ENCODE measurements at regions not wholly inside any gene's neighbourhood (a gene's known extent, or its start where the extent isn't known, plus 50 kb on each side); places are given as distances from the start of the nearest gene placed in this dataset.

DNA sequence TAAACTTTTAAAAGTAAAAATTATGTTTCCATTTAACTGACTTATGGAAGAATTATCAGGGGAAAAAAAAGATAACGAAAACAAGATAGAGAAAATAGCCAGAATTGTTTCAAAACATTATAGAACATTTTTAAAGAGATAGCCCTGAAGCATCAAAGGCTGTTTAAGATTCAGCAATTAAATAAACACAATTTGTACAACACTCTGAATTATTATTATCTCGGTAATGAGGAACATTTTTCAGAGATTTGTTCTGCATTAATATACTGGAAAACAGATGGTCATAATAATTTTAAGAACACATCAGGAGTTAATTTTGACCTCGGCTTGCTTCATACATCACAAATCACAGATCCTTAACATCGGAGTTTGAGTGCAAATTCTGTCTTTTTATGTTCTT lies 643.8 kb downstream of the SORCS1 start:
- intact Hi-C loops (cut with micrococcal nuclease): no loop called here

DNA sequence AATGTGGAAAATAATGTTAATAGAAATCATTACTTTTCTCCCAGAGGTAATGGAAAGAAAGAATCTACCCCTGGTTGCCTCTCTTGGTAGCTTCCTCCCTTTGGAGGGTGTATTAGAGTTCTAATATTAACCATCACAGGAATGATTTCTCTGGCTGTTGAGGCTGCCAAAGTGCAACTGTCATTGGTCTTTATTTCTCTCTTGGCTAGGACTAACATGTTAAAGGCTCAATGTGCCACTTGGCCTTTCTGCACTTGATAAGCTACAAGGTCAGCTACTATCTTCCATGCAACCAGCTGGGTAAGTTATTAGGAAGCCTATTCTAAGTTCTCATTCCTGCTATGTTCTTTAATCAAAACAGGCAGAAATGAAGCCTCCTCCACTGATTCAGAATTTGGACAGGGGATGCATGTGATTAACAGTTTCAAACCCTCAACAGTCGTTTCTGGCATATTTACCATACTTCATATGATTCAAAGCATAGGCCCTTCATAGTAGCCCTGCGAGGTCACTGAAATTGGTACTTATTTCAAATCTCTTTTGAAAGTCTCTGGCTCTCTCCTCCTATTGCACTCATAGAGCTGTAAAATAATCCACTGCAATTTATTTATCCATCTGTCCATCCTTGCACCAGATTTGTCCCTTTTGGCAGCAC lies 645.0 kb downstream of the SORCS1 start:
- intact Hi-C loops (cut with micrococcal nuclease): no loop called here

DNA sequence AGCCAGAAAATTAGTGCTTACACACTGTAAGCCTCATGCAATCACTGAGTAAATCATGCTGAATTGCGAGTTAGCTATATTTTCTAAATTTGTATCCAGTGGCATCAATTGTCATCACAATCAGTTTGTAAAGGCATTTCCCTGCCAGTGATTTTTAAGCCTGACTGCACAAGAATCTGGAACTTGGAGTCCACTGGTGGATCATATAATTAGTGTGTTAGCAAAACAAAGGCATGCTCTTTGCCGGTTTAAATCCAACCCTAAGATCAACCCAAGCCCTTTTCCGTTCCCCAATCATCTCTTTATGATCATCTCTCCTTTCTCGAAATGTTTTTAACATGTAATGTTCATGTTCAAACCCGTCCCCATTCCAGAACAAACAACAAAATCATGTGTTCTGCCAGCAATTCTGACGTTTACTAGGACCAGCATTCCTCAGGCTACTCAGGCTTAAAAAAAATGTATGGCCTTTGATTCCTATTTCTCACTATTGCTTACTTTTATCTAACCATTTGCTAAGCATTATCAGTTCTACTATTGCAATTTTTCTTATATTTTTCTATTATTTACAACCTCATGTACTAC lies 649.2 kb downstream of the SORCS1 start:
- intact Hi-C loops (cut with micrococcal nuclease): no loop called here

DNA sequence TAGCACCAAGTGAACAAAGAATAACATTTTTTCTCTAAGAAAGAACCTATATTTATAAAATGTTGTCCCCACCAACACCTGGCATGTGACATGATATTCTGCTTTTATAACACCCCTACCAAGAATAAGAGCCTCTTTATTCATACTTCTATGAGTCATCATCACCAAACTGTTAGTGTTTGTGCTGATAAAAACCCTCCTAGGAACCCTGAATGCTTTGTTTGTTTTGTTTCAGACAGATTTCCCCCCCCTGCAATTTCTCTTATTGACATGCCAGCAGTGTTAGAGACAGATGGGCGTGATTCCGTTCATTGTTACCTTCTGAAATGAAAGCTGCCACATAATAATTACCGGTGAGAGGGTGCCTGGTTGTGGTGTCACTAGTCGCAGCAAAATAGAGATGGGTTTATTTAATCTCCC lies 651.1 kb downstream of the SORCS1 start:
- intact Hi-C loops (cut with micrococcal nuclease): no loop called here

DNA sequence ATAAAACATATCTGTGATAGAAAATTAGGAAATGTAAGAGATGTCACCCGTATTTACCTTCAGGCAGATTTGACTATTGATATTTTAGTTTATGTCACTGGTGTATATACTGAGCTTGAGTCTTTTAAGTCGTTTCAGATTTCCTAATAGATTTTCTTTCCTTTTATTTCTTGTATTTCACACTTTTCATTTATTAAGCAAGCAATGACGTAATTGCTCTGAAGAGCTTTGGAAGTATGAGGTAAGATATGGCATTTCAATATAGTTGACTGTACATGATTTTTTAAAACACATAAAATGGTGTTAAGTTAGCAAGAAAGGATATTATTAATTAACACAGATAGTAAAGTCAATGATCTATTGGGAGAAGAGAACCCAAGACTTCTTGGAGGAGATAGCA lies 652.6 kb downstream of the SORCS1 start:
- intact Hi-C loops (cut with micrococcal nuclease): no loop called here

DNA sequence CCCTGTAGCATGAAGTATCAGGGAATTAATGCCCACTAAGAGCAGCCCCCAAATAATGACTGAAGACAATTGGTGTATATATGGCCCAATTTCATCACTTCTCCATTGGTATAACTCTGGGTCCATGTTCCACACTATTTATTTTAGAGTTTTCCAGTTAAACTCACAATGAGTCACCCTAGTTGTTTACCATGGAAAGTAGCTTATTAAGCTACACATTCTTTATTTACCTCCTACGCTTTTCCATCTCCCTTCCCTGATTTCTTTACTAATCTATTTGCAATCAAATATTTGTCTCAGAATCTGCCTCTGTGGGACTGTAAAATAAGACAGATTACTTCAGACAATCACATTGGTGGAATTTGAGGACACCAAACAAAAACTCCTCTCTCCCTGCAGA lies 655.6 kb downstream of the SORCS1 start:
- intact Hi-C loops (cut with micrococcal nuclease): no loop called here

DNA sequence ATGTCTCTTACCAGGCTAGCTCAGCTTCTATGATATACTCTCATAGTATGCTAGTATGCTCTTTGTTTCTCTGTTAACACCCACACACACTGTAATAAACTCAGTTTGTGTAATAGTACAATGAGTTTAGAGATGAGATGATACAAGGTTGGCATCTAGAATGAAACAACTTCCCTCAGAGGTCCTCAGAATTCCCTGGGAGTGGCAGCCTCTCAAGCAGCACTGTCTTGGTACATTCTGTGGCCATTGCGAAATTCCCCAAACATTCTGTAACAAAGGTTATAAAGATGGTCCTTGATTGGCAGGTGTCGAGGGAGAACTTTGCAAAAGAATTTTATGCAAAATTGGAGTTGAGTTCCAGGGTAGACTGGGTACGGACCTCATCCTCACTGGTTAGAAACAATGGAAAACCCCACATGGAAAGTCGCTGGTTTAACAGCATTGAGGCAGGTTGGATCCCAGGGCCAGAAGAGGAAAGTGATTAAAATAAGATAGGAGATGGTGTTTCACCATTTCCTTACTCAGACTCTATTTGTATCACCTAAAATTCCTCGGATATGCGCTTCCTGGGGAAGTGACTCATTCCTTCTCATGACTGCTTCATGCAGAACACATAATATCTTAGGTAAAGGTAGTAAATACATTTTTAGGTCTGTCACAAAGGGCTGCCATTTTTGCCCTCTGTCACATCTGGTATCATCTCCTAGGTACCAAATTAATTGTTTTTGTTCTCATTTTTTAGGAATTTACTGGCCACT lies 657.8 kb downstream of the SORCS1 start:
- intact Hi-C loops (cut with micrococcal nuclease): no loop called here

DNA sequence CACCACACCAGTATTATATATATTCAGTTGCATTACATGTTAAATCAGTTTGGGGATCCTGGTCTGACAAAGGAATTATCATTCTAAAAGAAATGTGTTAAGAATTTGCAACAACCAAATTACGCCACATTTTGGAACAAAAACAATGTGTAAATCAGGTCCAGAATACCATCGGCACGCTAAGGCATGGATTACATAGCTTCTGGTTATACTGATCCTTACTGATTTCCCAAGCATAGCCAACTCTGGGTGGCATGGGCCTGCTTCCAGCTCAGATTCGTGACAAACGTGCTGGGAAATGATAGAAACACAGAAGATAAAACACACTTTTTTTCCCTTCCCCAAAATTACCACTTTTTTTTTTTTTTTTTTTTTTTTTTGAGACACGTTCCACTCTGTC lies 660.0 kb downstream of the SORCS1 start:
- intact Hi-C loops (cut with micrococcal nuclease): no loop called here

DNA sequence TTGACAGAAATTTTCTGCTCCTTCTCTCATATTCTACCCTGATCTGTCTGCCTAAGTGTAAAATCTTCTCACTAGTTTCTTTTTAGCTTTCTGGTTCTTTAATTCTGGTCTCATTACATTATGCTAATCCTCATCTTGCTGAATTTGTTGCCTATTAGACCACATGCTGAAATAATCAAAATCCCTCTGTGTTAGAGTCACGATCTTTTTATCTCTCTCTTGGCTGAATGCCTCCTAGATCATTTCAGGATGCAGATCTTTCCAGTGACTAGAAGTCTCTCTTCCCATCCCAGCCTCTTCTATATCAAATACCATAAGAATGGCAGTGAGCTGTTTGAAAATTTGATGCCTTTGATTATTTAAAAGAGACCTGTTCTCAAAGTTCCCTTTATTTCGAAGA lies 661.9 kb downstream of the SORCS1 start:
- intact Hi-C loops (cut with micrococcal nuclease): no loop called here

DNA sequence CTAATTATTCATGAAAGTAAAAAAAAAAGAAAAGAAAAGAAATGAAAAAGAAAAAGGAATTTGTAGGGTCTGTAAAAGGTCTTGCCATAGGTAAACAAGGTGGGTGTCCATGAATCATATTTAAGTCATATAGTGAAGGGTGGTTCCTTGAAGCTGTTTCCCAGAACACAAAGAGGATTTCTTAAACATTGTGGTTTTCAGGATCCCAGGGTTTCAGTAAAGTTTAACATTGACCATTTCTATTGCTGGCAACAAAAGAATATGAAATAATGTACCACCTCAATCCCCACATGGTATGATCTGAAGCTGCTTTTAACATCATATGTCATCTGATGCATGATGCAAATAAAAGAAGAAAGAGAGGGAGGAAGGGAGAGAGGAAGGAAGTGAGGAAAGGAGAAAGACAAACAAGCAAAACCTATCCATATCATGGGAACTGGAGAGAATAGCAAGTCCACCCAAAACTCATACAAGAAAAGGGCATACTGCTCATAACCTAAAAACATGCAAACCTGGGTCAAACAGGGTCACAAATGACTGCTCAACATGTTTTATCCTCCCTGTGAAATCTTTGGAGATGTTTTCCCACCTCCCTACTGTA lies 663.5 kb downstream of the SORCS1 start:
- intact Hi-C loops (cut with micrococcal nuclease): no loop called here

DNA sequence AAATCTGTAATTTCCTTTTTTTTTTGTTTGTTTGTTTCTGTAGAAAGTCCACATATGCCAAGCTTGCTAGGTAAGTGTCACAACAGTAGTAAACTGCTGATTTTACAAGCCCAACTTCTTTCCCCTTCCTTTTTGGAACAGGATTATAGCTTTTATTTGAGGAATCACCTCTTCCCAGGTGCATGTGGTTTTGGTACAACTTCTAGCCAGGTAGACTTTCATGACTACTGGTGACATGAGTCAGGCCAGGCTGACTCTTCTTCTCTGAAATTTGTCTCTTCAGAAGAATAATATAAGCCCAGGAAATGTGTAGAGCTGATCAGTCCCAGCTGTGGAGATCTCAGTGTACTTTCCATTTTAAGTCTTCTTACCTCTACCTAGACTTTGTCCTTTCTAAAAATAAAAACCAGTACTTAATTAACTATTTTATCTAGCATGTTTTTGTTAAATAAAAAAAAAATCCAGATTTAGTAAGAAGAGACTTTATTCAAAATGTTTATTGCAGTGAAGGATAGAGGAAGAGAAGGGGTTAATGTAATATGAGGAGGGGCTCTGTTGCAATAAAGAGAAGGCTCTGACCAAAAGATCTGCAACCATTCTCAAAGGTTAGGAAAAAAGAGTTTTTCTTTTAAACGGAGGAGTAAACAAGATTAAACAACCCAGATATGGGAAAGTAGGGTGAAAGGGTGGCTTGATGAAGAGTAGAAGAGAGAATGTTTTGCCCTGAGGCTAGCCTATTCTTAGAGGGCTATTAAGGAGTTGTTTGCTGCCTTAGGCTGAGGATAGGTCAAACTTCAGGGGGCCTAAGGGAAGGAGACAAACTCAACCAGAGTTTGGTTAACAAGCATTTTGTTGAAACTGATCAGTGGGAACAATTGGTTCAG lies 664.2 kb downstream of the SORCS1 start:
- intact Hi-C loops (cut with micrococcal nuclease): no loop called here

DNA sequence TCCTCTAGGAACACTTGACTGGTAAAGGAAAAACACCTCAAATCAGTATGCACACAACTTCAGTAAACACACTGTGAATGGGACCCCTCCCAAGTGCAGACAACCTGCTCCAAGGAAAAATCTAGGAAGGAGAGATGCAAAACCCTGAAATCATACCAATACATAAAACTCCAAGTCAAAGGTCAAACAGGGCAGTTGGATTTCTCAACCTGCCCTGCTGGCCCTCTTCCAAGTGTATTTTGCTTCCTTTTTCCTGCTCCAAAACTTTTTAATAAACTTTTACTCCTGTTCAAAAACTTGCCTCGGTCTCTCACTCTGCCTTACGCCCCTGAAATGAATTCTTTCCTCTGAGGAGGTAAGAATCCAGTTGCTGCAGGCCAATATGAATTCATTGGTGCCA lies 665.1 kb downstream of the SORCS1 start:
- intact Hi-C loops (cut with micrococcal nuclease): no loop called here

DNA sequence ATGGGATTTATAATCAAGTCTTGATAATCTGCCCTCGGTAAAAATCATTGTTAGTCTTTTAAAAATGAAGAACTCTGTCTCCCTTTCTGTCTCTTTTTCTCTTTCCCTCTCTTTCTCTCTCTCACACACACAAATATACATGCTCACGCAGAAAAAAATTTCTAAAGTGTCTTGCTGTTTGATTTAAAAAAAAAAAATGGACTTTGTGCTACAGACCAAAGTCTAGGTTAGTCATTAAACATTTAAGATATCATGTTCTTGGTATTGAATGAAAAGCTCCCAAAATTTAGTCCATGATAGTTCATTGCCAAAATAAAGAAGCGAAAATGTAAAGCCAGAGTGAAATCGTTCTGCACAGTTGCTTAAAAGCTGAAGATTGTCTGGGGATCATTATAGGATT lies 665.8 kb downstream of the SORCS1 start:
- intact Hi-C loops (cut with micrococcal nuclease): no loop called here

DNA sequence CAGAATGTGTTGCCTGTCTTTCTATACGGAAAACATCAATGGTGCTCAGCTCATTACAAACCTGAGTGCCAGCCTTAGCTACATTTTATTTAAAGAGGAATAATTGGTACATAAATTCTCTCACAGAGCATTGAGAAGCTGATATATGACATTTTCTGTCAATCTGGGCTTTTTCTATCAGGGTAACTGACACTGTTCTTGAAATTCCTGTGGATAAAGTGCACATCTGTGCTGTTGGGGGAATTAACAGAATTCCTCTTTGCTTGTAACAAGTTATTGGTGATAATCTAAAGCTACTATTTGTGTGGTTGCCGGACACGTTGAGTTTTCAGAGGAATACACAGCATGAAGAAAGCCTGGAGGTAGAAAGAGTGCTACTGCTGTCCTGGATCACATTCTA lies 668.6 kb downstream of the SORCS1 start:
- intact Hi-C loops (cut with micrococcal nuclease): no loop called here

DNA sequence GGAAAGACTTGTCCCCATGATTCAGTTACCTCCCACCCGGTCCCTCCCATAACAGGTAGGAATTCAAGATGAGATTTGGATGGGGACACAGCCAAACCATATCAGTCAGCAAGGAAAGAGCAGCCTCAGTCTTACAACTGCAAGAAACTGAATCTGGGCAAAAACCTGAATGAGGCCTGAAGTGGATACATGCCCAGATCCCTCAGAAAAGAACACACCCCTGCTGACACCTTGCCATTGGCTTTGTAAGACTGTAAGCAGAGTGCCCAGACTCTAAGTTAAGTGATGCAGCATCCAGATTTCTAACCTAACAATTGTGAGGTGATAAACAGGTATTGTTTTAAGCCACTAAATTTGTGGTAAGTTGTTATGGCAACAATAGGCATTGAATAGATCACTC lies 670.8 kb downstream of the SORCS1 start:
- intact Hi-C loops (cut with micrococcal nuclease): no loop called here

DNA sequence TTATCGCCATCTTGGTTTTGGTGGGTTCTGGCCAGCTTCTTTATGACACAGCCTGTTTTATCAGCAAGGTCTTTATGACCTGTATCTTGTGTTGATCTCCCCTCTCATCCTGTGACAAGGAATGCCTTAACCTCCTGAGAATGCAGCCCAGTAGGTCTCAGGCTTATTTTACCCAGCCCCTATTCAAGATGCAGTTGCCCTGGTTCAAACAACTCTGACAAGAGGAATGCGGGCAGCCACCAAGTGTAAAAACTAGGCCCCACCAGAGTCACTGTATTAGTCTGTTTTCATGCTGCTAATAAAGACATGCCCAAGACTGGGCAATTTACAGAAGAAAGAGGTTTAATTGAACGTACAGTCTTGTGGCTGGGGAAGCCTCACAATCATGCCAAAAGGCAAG lies 671.3 kb downstream of the SORCS1 start:
- intact Hi-C loops (cut with micrococcal nuclease): no loop called here

DNA sequence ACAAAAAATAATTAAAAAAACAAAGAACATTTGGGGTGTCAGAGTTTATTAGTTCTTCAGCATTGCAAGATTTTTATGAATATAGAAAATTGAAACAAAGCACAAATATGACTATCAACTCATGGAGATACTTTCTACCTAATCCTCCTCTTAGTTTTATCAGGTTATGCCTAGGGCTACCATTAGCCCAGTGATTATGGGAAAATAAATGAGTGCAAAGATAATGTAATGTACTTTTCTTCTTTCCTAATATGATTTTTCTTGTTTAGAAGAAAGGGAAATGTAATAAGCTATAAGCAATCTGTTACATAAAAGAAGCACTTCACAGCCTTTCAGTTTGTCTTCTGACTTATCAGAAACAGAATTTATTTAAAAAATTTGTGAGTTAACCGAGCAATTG lies 676.8 kb downstream of the SORCS1 start:
- intact Hi-C loops (cut with micrococcal nuclease): no loop called here

DNA sequence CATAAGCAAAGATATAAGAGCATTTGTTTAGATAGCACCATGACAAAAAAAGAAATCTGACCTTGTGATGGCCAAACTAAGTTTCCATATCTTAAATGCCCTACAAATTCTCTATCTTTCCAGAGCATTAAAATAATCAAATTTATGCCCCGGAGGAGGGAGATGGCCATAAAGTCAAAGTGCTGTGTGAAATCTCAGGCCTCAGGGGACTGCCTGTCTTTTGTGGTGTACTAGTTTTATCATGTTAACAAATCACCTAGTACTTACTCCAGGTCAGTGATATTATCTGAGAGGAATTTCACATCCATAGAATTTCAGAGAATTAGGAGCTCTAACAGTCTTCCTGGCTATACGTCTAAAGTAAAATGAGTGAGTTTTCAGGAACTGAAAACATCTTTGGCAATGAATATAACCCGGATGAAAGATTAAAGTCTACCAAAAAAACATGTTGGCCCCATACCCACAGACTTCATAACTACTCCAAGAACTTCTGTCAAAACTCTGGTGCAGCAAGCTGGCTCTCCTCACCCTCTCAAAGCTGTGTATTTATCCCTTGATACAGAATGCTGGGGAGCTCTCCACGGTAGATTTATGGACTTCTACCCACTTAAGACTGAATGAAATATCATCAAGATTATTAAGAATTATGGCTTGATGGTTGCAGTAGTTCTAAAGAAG lies 682.8 kb downstream of the SORCS1 start:
- intact Hi-C loops (cut with micrococcal nuclease): no loop called here

DNA sequence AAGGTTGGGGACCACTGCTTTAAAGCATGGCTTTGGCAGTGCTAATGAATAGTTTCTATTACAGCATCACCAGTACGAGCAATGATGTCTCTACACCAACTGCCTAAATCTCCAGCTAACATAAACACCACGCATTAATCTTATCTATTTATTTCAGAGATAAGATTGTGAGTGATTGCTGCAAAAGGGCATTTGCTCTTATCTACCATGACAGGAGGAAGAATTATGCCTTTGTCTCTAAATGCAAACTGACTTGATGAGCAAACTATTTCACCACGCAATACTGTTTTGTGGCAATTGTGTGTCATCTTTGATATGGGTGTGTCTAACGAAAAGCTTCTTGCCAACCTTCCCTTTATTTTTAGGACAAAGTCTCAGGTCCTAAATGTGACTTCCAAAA lies 684.9 kb downstream of the SORCS1 start:
- intact Hi-C loops (cut with micrococcal nuclease): no loop called here

DNA sequence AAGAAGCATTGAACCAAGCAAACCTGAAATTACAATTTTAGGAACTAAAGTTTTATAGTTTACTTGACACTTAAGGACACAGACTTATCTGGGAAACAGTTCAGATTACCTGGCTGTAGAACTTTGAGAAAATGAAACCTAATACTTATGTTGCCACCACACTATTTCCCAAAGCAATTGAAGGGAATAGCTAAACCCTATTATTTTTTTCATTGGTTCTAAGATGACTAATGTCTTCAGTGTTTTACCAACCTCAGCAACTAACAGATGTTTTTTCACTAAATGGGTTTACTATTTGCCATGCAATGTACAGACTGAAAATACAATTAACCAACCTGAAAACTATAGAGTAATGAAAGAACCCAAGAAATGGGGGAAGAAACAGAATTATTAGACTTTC lies 689.6 kb downstream of the SORCS1 start:
- intact Hi-C loops (cut with micrococcal nuclease): no loop called here

DNA sequence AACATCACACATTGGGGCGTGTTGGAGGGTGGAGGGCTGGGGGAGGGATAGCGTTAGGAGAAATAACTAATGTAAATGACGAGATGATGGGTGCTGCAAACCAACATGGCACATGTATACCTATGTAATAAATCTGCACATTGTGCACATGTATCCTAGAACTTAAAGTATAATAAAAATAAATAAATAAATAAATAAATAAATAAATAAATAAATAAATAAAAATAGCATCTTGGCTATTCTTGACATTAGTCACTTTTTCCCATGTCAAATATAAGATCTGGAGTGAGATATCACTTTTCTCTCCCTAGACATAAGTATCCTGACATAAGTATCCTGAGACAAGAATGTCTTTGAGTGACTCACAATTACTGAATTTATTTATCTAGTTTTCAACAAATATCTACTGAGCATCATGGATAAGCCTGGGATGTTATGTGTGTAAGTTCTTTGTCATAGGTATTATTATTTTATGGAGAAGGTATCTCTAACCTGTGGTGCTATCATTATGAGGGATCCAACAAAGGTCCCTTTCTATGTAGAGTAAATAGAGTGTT lies 691.3 kb downstream of the SORCS1 start:
- intact Hi-C loops (cut with micrococcal nuclease): no loop called here

Data from T-helper 1 cell treated with Interleukin-12 subunit alpha and Interleukin-12 subunit beta and Interleukin-4 antibody, amounts not matched to agents 30 ng/mL and 1 ng/mL, for 36 hours (primary cell).